GM10266 (cell line): ENCODE measurements at regions not wholly inside any gene's neighbourhood (a gene's known extent, or its start where the extent isn't known, plus 50 kb on each side); places are given as distances from the start of the nearest gene placed in this dataset.

Source experiments
- DNase-seq: peaks from one replicate; pipeline ENCODE4 v3.0.0; 2012; ENCODE audit errors: extremely low spot score
- TF ChIP-seq, protein P1 (sequence below): IDR thresholded peaks from 2 replicates; pipeline ENCODE4 v1.5.1; 2012; ENCODE audit warnings: mild to moderate bottlenecking, low read depth; ENCODE audit not compliant: control insufficient read depth, insufficient read depth; ENCODE audit errors: missing control alignments

DNA sequence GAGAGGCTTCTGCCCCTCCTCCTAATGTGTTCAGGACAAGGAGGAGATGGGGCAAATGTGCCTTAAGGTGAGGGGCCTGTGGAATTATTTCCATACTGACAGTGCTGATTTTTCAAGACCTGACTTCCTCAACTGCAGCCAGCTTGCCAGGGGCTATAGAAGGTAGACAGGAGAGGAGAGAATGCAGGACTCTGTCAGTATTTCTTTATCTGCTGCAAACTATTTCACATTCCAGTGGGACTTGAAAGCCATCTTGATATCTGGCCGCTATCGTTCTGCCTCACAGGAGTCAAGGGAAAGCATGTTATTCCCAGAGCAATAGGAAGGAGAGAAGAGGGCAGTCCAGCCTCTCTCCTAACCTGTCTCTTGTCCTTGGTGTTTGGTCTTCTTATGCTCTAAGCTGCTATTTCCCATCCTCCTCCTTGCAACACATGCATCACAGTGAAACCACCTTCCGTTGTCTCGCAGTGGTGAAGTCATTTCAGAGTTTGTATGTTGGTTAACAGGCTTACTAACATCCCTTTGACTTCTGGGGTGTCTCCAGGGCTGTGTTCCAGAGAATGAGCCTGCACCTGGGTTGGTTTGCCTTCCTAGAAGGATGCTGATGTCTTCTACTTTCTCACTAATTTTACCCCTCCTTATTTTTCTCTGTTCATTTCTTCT, 95.1 kb upstream of the MRPS22 start:
- DNase-seq = no peak
- TF ChIP-seq, protein P1, sequence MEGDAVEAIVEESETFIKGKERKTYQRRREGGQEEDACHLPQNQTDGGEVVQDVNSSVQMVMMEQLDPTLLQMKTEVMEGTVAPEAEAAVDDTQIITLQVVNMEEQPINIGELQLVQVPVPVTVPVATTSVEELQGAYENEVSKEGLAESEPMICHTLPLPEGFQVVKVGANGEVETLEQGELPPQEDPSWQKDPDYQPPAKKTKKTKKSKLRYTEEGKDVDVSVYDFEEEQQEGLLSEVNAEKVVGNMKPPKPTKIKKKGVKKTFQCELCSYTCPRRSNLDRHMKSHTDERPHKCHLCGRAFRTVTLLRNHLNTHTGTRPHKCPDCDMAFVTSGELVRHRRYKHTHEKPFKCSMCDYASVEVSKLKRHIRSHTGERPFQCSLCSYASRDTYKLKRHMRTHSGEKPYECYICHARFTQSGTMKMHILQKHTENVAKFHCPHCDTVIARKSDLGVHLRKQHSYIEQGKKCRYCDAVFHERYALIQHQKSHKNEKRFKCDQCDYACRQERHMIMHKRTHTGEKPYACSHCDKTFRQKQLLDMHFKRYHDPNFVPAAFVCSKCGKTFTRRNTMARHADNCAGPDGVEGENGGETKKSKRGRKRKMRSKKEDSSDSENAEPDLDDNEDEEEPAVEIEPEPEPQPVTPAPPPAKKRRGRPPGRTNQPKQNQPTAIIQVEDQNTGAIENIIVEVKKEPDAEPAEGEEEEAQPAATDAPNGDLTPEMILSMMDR = no peak

DNA sequence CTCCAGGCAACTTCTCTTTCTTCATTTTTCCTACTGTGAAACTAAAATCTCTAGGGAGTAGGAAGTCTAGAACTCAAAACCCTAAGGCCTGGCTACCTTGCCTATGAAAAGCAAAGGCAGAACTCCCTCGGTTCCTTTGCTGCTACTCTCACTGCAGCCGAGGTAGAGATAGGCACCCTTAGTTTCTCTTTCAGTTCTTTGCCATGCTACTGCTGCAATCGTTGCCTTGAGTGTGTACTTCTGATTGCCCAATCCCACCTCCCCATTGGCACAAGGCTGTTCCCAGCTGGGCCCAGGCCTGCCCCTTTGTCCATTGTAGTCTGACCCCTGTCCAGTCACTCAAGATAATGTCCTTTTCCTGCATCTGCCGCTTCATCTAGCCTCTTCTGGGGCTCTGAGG, 92.3 kb upstream of the MRPS22 start:
- no peak for DNase-seq
- TF ChIP-seq, protein P1 = no peak

DNA sequence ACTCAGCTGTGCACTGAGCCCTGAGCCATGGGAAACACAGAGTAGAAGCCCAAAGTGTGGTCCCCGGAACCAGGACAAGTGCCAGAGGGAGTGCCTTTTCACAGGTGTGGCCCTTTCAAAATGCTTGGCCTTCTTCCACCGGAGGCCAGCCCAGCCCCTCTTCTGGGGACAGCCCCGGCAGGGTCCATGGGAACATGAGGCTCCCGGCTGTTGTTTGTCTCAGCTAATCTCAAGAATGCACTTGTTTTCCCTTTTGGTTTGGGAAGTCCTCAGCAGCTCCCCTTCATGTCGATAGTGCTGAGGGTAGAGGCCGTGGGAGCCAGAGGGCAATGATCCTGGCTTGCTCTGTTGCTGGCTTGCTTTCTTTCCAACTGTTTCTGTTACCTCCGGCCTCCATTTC, 91.1 kb upstream of the MRPS22 start:
- TF ChIP-seq, protein P1 = no peak
- no peak for DNase-seq

DNA sequence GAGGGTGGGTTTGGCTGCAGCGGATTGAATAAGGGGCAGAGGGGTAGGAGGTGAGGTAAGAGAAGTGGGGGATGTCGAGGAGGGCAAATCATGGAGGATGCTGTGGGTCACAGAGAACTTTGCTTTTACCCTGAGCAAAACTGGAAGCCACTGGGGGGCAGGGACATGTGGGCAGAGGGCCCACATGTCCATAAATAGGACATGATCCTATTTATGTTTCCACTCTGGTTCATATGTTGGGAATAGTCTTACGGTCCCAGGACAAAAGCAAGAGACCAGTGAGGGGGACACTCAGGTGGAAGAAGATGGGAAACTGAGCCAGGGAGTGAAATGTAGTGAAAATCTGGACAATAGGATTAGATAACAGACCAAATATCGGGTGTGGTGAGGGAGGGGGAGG, 85.5 kb upstream of the MRPS22 start:
- no peak for DNase-seq
- TF ChIP-seq, protein P1 = no peak

- TF ChIP-seq, protein P1 = no peak
- no peak for DNase-seq
Observed at GRCh38 chr3:139259398-139259797, 84.4 kb upstream of the MRPS22 start.

DNA sequence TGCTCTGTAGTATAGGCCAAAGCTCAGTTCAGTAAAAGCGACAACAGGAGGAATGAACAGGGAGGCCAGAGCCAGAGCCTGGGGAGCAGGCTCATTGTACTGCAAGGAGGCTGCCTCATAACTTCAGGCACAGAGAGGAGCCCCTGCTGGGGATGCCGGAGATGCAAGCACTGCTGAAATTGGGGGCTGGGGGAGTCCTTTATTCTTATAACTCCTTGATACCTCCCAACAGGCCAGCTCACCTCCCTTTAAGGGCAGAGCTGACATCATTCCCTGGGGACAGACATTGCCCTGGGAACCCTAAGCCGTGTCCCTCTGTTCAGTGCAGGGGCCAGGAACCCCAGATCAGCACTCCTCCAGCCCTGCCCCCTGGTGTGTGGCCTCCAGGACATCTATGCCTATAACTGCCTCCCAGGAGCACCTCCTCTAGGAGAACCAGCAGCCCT, 83.8 kb upstream of the MRPS22 start:
- TF ChIP-seq, protein P1 = no peak
- DNase-seq = no peak

DNA sequence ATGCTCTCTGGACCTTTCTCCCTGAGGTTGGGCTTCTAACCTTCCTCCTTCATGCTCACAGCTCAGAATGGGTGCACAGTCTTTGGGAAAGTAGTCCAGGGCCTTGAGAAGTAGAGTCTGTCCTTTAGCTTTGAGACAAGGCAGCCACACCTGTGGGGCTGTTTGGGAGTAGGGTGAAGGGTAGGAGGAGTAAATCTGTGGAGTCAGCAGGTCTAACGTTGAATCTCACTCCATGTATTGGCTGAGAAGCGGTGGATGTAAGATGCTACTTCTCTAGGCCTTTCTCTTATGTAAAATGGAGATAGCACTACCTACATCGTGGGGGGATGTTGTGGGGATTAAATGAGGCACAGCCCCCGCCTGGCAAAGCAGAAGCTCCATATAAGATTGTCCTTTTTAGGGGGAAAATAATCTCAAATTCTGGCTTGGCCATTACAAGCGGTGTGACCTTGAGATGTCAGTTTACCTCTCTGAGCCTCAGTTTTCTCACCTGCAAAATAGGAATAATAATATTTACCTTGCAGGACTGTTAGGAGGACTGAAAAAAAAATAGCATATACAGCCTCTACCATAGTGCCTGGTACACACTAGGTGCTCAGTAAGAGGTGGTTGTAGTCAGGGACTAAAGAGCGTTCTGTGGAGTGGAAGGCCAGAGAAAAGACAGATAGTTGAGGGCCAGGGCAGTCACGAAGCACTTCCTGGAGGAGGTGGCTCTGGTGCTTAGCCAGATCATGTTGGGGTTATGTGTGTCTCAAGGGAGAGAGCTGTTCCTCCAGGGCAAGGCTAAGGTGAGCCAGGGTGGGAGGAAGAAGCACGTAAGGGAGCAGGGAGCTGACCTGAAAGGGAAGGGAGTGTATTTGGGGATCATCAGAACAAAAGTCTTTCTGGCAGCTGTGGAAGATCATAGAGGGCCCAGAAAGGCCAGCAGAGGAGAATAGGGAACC, 82.8 kb upstream of the MRPS22 start:
- DNase-seq = no peak
- TF ChIP-seq, protein P1 = no peak
